Sigmoid colon (tissue), 4 donors: ENCODE measurements at regions not wholly inside any gene's neighbourhood (a gene's known extent, or its start where the extent isn't known, plus 50 kb on each side); places are given as distances from the start of the nearest gene placed in this dataset.
"Not testable (repeated sequence)": the region's sequence is repeated elsewhere in the genome, so short reads cannot be mapped to it uniquely, and the experiment has no call there.

ENCODE experiments used
- CTCF ChIP-seq, 4 experiments: fragments of 450-650 bp in 3 of 4; fragments of 200-600 bp in 1 of 4; IDR thresholded peaks; one replicate each; pipeline ENCODE4 v1.5.1; 2016 to 2019; ENCODE audit warnings: antibody characterized with exemption in 4 of 4, mild to moderate bottlenecking in 3 of 4, moderate library complexity in 2 of 4
- POLR2AphosphoS5 ChIP-seq, 4 donors: sonication (generic); formaldehyde crosslinking; IDR thresholded peaks; one replicate each; pipeline ENCODE4 v1.6.1; 2017; ENCODE audit warnings: antibody characterized with exemption in 4 of 4

- TF ChIP-seq CTCF, POLR2AphosphoS5 (IDR thresholded peaks at IDR 0.05): not testable (repeated sequence)
Observed at GRCh38 chr14:21787242-21787641, 113.6 kb upstream of the OR4E1 start.
